ENCODE measurements at regions not wholly inside any gene's neighbourhood (a gene's known extent, or its start where the extent isn't known, plus 50 kb on each side); places are given as distances from the start of the nearest gene placed in this dataset.
A peak's percentile ranks its signal among the peaks of the same experiment; 100 is the strongest.
"Not testable (repeated sequence)": the region's sequence is repeated elsewhere in the genome, so short reads cannot be mapped to it uniquely, and the experiment has no call there.

- no peak for DNase-seq (ENCODE audit: low read depth)
Measured at GRCh38 chr2:82954868-82955267, 1504.2 kb downstream of the SUCLG1 start.

GRCh38 chr2:82939211-82939610 lies 1519.9 kb downstream of the SUCLG1 start:
- no peak for DNase-seq (ENCODE audit: low read depth)

GRCh38 chr2:82938321-82938845 lies 1520.7 kb downstream of the SUCLG1 start:
- DNase-seq (ENCODE audit: low read depth) = not testable (repeated sequence)

DNA sequence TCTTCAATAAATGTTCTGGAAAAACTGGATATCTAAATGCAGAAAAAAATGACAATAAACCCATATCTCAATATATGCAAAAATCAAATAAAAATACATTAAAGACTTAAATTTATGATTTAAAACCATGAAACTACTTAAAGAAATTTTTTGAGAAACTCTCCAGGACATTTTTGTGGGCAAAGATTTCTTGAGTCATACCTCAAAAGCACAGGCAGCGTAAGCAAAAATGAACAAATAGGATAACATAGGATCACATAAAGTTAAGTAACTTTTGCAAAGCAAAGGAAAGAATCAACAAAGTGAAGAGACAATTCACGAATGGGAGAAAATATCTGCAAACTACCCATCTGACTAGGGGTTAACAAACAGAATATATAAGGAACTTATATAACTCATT lies 1545.5 kb downstream of the SUCLG1 start:
- no peak for DNase-seq (ENCODE audit: low read depth)

DNA sequence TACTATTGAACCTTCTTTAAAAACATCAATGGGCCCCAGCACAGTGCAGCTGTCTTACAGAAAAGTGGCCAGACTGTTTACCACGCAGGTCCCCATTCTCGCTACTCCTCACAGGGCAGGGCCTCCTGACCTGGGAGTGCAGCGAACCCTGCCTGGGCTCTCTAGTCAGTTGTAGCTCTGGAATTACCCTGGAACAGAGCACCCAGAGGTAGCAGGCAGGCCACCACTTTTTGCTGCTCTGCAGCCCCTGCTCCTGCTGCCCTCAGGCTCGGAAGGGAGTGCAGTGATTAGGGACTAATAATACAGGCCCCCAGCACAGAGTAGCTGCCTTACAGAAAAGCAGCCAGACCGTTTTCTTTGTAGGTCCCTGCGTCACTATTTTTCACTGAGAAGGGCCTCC lies 1563.0 kb downstream of the SUCLG1 start:
- DNase-seq (ENCODE audit: low read depth) = no peak

GRCh38 chr2:82893190-82893589 lies 1565.9 kb downstream of the SUCLG1 start:
- no peak for DNase-seq (ENCODE audit: low read depth)

DNA sequence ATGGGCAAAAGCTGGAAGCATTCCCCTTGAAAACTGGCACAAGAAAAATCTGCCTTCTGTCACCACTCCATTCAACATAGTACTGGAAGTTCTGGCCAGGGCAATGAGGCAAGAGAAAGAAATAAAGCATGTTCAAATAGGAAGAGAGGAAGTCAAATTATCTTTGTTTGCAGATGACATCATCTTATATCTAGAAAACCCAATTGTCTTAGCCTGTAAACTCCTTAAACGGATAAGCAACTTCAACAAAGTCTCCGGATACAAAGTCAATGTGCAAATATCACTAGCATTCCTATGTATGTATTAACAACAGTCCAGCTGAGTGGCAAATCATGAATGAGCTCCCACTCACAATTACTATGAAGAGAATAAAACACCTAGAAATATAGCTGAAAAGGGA lies 1579.3 kb downstream of the SUCLG1 start:
- no peak for DNase-seq (ENCODE audit: low read depth)

DNA sequence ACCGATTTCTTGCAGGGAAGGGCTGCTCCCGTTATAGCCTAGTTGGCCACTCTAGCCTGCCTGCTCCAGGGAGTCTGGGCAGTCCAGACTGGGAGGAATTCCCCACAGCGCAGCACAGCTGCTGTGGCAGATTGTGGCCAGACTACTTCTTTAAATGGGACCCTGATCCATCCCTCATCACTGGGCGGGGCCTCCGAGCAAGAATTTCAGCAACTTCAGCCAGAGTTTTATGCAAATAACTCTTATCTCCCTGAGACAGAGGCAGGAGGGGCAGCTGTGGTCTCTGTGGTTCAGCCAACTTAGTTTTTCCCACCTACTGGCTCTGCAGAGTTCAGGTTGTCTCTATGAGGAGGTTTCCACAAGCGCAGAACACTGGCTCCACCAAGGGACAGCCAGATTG lies 1583.2 kb downstream of the SUCLG1 start:
- DNase-seq (ENCODE audit: low read depth) = no peak

DNA sequence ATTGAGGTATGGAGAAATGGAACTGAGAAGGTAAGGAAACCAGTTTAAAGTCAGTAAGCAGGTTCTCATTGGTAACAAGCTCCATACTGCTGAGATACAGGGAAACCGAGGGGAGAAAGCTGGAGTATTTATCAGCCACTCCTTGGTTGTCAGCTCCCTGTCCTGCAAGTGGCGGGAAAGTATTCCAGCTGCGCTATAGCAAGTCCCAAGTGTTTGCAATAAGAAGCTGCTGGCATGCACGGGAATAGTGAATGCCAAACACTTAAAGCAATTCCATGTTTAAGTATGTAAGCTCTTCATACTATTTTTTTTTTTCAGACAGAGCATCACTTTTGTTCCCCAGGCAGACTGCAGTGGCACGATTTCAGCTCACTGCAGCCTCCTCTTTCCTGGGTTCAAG lies 1601.1 kb downstream of the SUCLG1 start:
- no peak for DNase-seq (ENCODE audit: low read depth)

DNA sequence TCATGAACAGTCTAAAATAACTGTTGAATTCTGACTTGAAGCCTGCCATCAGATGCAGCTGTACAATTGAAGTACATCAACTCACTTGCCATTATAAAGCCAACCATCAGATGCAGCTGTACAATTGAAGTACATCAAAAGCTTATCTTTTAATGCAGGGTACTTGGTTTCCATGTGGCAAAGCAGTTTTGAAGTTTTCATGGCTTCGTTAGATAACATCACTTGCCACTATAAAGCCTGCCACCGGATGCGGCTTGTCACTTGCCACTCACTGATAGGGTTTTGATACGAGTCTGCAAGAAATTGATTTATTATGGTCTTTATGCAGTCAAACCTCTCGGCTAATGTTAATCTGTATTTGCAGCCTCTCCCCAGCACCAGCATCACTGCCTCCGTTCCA lies 1605.8 kb downstream of the SUCLG1 start:
- no peak for DNase-seq (ENCODE audit: low read depth)

- DNase-seq (ENCODE audit: low read depth) = no peak
Measured at GRCh38 chr2:82852787-82853186, 1606.3 kb downstream of the SUCLG1 start.

DNA sequence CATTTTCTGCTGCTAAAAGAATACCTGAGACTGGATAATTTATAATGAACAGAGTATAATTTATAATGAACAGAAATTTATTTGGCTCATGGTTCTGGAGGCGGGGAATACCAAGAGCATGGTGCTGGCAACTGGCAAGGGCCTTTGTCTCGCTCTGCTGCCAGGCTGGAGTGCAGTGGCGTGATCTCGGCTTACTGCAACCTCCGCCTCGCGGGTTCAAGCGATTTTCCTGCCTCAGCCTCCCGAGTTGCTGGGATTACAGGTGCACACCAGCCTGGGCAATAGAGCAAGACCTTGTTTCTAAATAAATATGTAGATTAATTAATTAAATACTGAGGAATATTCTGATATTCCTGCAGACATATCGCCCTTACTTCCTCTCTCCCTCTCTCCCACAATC lies 1610.8 kb downstream of the SUCLG1 start:
- no peak for DNase-seq (ENCODE audit: low read depth)

DNA sequence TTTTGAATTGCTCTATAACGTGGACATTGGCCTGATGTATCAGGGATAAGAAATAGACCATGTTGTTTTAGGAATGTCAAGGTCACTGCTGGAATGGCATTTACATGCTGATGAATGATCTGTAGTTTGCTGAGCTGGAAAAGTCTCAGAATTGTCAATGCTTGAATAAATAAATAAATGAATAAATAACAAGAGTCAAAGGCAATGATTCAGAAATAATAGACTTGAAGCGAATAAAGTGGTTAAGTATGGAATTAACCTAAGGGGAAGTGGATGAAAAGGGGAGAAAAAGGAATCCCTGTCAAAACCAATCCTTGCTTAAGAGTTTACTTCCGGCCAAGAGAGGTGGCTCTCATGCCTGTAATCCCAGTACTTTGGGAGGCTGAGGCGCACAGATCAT lies 1620.0 kb downstream of the SUCLG1 start:
- DNase-seq (ENCODE audit: low read depth) = no peak

DNA sequence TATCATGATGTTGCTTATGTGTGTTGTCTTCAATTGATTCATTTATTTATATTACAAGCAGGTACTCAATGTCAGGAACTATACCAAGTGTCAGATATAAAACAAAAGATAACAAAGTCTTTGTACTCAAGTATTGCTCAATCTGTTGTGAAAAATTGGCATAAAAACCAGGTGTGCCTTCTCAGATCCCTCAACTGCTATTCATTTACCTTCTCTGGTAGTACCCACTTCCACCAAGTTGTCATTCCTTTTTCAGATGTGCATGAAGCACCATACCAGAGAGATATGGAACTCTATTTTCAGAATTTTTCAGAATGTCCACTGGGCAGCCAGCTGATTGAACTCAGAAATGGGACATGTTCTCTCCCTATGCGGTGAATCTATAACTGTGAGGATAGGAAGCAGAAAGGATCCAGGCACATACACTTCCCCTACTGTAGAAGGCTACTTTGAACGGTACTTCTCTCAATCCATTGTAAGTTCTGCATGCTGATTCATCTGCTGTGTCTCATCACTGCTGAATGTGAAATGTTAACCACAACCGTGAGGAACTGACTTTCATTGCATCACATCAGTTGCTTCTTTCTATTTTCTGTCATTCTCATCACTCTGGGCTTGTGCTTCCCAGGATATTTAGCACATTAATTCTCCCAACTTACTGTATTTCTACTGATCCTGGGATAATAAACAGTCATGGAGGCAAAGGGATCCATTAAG lies 1621.3 kb downstream of the SUCLG1 start:
- peak; percentile 90 for DNase-seq (ENCODE audit: low read depth)

DNA sequence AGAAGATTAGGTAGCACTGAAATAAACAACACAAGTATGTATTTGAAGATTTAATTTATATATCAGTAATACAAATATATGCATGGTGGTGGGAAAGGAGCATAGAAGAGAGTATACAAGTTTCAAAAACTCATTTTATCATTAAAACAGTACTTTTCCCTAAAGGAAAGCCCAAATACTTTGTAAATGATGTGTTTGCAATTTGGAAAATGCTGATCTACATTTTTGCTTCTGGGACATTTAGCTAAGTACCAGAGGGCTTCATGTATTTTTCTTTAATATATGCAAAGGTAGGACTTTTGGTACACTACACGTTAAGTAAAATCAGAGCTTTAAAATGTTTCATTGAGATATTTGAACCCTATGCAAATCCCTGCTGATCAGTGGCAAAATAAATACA lies 1624.2 kb downstream of the SUCLG1 start:
- DNase-seq (ENCODE audit: low read depth) = no peak

DNA sequence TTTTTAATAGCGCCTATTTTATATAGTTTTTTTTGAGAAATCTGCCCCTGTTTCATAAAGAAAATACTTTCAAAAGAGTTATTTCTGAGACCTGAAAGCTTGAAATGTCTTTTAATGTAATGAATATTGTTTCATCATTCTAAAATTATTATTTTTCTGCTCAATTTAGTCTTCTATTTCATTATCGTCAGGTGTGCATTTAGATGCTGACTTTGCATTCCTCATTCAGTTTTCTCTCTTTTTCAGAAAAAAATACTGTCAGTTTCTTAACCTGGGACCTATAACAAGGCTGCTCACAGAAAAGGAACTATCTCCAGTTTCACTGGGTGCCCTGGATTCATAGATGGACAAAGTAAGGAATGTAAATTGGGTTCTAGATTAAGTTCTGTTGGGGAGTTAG lies 1631.7 kb downstream of the SUCLG1 start:
- DNase-seq (ENCODE audit: low read depth) = no peak

GRCh38 chr2:82826437-82826836 lies 1632.6 kb downstream of the SUCLG1 start:
- DNase-seq (ENCODE audit: low read depth) = no peak

DNA sequence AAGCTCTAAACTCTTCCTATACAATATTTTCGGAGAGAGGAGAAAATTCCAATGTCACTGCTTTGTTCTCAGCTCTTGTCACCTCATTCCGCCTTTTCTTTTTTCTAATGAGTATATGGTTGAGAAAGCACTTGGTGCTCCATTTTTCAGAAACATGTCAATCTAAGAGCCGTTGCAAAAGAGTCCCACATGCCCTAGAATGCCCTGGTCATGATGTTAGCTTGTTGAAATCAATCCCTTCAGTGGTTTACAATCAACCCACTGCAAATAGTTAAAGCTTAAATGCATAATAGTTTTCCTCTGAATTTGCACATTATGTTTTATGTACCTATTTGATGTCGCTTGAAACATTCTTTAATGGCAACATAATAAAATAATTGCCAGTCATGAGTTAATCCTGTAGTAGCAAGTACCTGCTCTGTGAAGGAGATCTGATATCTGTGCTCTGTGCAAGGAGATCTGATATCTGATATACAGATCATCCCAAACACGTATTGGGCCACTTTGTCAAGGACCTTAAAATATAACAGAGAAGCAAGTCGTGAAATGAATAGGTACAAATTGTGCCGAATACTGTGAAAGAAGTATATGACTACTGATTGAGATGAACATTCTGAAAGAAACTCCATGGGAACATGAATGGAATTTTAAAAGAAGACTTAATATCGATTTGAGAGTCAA lies 1633.5 kb downstream of the SUCLG1 start:
- DNase-seq (ENCODE audit: low read depth) = no peak

- no peak for DNase-seq (ENCODE audit: low read depth)
Measured at GRCh38 chr2:82823892-82824291, 1635.2 kb downstream of the SUCLG1 start.

DNA sequence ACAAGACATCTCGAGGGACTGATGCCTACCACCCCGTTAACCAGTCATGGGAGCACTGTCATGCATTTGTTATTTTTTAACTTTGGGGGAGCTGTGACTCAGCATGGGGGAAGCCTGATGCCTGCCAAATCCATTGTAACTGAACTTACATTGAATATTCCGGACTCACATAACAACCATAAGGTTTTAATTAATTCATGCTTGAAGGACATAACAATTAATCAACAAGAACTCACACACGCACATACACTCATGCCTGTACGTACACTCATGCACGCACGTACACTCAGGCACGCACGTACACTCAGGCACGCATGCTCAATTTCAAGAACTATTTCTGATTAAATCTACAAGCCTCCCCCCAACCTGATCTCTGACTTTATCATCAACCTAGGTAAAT lies 1639.1 kb downstream of the SUCLG1 start:
- no peak for DNase-seq (ENCODE audit: low read depth)

- no peak for DNase-seq (ENCODE audit: low read depth)
Measured at GRCh38 chr2:82814146-82814545, 1644.9 kb downstream of the SUCLG1 start.

DNA sequence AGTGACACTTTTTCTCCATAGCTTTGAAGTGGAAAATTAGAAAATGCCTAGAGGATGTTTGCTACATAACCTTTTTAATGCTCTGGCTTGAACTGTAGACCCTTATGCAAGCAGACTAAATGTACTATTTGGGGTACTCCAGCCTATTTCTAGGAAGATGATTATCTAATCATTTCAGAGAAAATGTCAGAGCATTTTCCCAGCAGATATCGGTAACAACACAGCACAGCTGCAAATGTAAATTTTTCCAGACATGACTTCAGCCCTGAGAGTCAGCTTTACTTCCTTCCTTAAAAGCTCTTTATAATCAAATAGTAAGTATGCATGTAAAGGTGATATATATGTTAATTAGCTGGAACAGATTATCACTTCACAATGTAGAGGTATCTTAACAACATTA lies 1647.1 kb downstream of the SUCLG1 start:
- DNase-seq (ENCODE audit: low read depth) = no peak

DNA sequence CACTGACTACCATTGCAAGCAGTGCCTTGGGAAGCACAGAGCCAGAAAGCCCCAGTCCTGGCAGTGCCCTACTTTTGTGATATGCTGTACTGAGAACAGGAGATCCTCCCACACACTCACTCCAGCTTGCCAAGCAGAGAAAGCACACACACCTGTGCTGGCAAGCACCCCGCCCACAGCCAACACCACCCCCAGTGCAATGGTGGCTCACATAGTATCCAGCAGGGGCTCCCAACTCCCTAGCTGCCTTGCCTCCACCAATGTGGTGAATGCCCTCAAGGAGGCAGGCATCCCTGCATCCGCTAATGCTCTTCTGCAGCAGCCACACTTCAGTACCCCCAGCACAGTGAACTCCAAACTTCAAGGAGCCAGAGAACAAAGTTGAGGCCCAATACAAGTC lies 1655.8 kb downstream of the SUCLG1 start:
- no peak for DNase-seq (ENCODE audit: low read depth)

GRCh38 chr2:82797469-82797868 lies 1661.6 kb downstream of the SUCLG1 start:
- DNase-seq (ENCODE audit: low read depth) = no peak
